Prostate gland (tissue), 2 donors: ENCODE measurements at regions not wholly inside any gene's neighbourhood (a gene's known extent, or its start where the extent isn't known, plus 50 kb on each side); places are given as distances from the start of the nearest gene placed in this dataset.

ENCODE experiments used
- POLR2A ChIP-seq: fragments of 450-650 bp; IDR thresholded peaks from one replicate; pipeline ENCODE4 v1.6.1; 2016; ENCODE audit warnings: antibody characterized with exemption, mild to moderate bottlenecking
- POLR2AphosphoS5 ChIP-seq: sonication (generic); formaldehyde crosslinking; IDR thresholded peaks from one replicate; pipeline ENCODE4 v1.6.1; 2017; ENCODE audit warnings: antibody characterized with exemption
- TF ChIP-seq, protein P1 (sequence below), 4 experiments: fragments of 200-600 bp in 2 of 4; fragments of 450-650 bp in 2 of 4; sonication (generic) in 2 of 4; IDR thresholded peaks; 1 replicate in 3 of 4; 2 replicates in 1 of 4; pipeline ENCODE4 v1.5.1; 2016 to 2019; ENCODE audit warnings: antibody characterized with exemption in 4 of 4, mild to moderate bottlenecking in 2 of 4, moderate library complexity in 2 of 4

GRCh38 chr3:104040896-104041295 is 1325.8 kb upstream of the ALCAM start:
- TF ChIP-seq, protein P1, sequence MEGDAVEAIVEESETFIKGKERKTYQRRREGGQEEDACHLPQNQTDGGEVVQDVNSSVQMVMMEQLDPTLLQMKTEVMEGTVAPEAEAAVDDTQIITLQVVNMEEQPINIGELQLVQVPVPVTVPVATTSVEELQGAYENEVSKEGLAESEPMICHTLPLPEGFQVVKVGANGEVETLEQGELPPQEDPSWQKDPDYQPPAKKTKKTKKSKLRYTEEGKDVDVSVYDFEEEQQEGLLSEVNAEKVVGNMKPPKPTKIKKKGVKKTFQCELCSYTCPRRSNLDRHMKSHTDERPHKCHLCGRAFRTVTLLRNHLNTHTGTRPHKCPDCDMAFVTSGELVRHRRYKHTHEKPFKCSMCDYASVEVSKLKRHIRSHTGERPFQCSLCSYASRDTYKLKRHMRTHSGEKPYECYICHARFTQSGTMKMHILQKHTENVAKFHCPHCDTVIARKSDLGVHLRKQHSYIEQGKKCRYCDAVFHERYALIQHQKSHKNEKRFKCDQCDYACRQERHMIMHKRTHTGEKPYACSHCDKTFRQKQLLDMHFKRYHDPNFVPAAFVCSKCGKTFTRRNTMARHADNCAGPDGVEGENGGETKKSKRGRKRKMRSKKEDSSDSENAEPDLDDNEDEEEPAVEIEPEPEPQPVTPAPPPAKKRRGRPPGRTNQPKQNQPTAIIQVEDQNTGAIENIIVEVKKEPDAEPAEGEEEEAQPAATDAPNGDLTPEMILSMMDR (IDR thresholded peaks at IDR 0.05) = no peak
- TF ChIP-seq POLR2A = no peak
- no peak for TF ChIP-seq POLR2AphosphoS5
